Astrocyte (in vitro differentiated cells and primary cell): ENCODE measurements at regions not wholly inside any gene's neighbourhood (a gene's known extent, or its start where the extent isn't known, plus 50 kb on each side); places are given as distances from the start of the nearest gene placed in this dataset.

Source experiments
- DNase-seq: peaks from one replicate; pipeline ENCODE4 v3.0.0-alpha.2; 2010; ENCODE audit warnings: low read depth
- FAIRE-seq: peaks from 2 replicates; lab custom pipeline; 2011; peaks lifted over from hg19 to GRCh38; lab: Jason Lieb, UNC
- H2AFZ ChIP-seq: 2 replicates; pipeline ENCODE4 v1.6.0; 2012; ENCODE audit warnings: low read depth, low read length, inconsistent platforms
- H3K27ac ChIP-seq: 2 replicates; pipeline ENCODE4 v1.5.1; 2011; ENCODE audit warnings: low read depth, low read length, inconsistent platforms
- H3K27me3 ChIP-seq: 2 replicates; pipeline ENCODE4 v1.6.0; 2011; ENCODE audit warnings: low read length, inconsistent platforms; ENCODE audit not compliant: insufficient read depth
- H3K36me3 ChIP-seq: 2 replicates; pipeline ENCODE4 v1.5.1; 2011; ENCODE audit warnings: low read length, inconsistent platforms; ENCODE audit not compliant: insufficient read depth
- H3K4me1 ChIP-seq: 2 replicates; pipeline ENCODE4 v1.5.1; 2011; ENCODE audit warnings: low read length, inconsistent platforms; ENCODE audit not compliant: insufficient read depth
- H3K4me2 ChIP-seq: 2 replicates; pipeline ENCODE4 v1.6.0; 2012; ENCODE audit warnings: low read length, inconsistent platforms
- H3K4me3 ChIP-seq: 2 replicates; pipeline ENCODE4 v1.5.1; 2011; ENCODE audit warnings: low read depth, mild to moderate bottlenecking, low read length, inconsistent platforms; ENCODE audit not compliant: insufficient read depth
- H3K79me2 ChIP-seq: 2 replicates; pipeline ENCODE4 v1.6.0; 2012; ENCODE audit warnings: mild to moderate bottlenecking, low read length, inconsistent platforms; ENCODE audit not compliant: insufficient read depth
- H3K9ac ChIP-seq: 2 replicates; pipeline ENCODE4 v1.6.0; 2012; ENCODE audit warnings: mild to moderate bottlenecking, low read length, inconsistent platforms
- H3K9me3 ChIP-seq: 2 replicates; pipeline ENCODE4 v1.5.1; 2012; ENCODE audit warnings: low read depth, mild to moderate bottlenecking, low read length, inconsistent platforms; ENCODE audit not compliant: insufficient read depth
- H4K20me1 ChIP-seq: 2 replicates; pipeline ENCODE4 v1.6.0; 2012; ENCODE audit warnings: low read length, inconsistent platforms; ENCODE audit not compliant: insufficient read depth
- H3K27ac Mint-ChIP-seq: one replicate; pipeline ENCODE4 v1.8.0; 2021; ENCODE audit warnings: mild to moderate bottlenecking, mixed read lengths; ENCODE audit not compliant: unreplicated experiment
- H3K27me3 Mint-ChIP-seq: one replicate; pipeline ENCODE4 v1.8.0; 2021; ENCODE audit warnings: low read depth, mixed read lengths; ENCODE audit not compliant: unreplicated experiment
- H3K36me3 Mint-ChIP-seq: one replicate; pipeline ENCODE4 v1.8.0; 2021; ENCODE audit warnings: low read depth, mixed read lengths; ENCODE audit not compliant: unreplicated experiment
- H3K4me1 Mint-ChIP-seq: one replicate; pipeline ENCODE4 v1.8.0; 2021; ENCODE audit warnings: low read depth, mixed read lengths; ENCODE audit not compliant: unreplicated experiment
- H3K4me3 Mint-ChIP-seq: one replicate; pipeline ENCODE4 v1.8.0; 2021; ENCODE audit warnings: mild to moderate bottlenecking, moderate library complexity, mixed read lengths; ENCODE audit not compliant: unreplicated experiment
- H3K9me3 Mint-ChIP-seq: one replicate; pipeline ENCODE4 v1.8.0; 2021; ENCODE audit warnings: mild to moderate bottlenecking, mixed read lengths; ENCODE audit not compliant: unreplicated experiment
- CTCF ChIP-seq: IDR thresholded peaks from 2 replicates; pipeline ENCODE4 v1.5.1; 2011; ENCODE audit warnings: low read depth, mild to moderate bottlenecking, inconsistent platforms, low read length, moderate library complexity; ENCODE audit not compliant: insufficient read depth
- EZH2 ChIP-seq: IDR thresholded peaks from 2 replicates; pipeline ENCODE4 v1.6.1; 2012; ENCODE audit warnings: mild to moderate bottlenecking, low read length, inconsistent platforms; ENCODE audit not compliant: insufficient read depth

GRCh38 chr9:88234114-88234513 is 95.8 kb upstream of the SPATA31C2 start:
- H3K27me3 Mint-ChIP-seq, result no peaks in the 10 kb centered on the region
- Histone ChIP-seq H2AFZ (no peak overlapping the region), H3K4me2 (no peak overlapping the region), H3K27ac (no peak overlapping the region), H3K36me3 (no peaks in the 10 kb centered on the region), H3K27me3 (no peaks in the 10 kb centered on the region), H3K79me2 (no peaks in the 10 kb centered on the region), H4K20me1 (no peaks in the 10 kb centered on the region), H3K9me3 (peaks cover 4% of the 10 kb centered on the region), H3K4me3 (no peak overlapping the region), H3K4me1 (no peaks in the 10 kb centered on the region), H3K9ac (no peak overlapping the region)
- H3K27ac Mint-ChIP-seq, result no peak overlapping the region
- H3K9me3 Mint-ChIP-seq, result peaks cover 5% of the 10 kb centered on the region
- no peaks in the 10 kb centered on the region for H3K36me3 Mint-ChIP-seq
- peak overlapping the region; percentile 66 for H3K4me3 Mint-ChIP-seq
- DNase-seq, result no peak
- FAIRE-seq, result no peak
- TF ChIP-seq CTCF, result no peak
- no peak for TF ChIP-seq EZH2
- peaks cover 29% of the 10 kb centered on the region for H3K4me1 Mint-ChIP-seq

GRCh38 chr9:88233091-88233490 is 94.8 kb upstream of the SPATA31C2 start:
- no peak overlapping the region for H3K4me3 Mint-ChIP-seq

More at GRCh38 chr9:88233091-88233490, 94.8 kb upstream of the SPATA31C2 start:
- no peaks in the 10 kb centered on the region for H3K27me3 ChIP-seq
- DNase-seq, result peak; percentile 34
- peaks cover 2% of the 10 kb centered on the region for H3K27me3 Mint-ChIP-seq
- no peak overlapping the region for H3K9ac ChIP-seq
- FAIRE-seq, result no peak
- TF ChIP-seq CTCF (no peak), EZH2 (no peak)
- no peaks in the 10 kb centered on the region for H3K36me3 Mint-ChIP-seq
- H3K4me1 Mint-ChIP-seq, result peaks cover 29% of the 10 kb centered on the region
- H3K79me2 ChIP-seq, result no peaks in the 10 kb centered on the region
- H3K4me1 ChIP-seq, result no peaks in the 10 kb centered on the region
- no peak overlapping the region for H3K27ac Mint-ChIP-seq
- no peak overlapping the region for H3K27ac ChIP-seq
- H3K9me3 Mint-ChIP-seq, result peaks cover 5% of the 10 kb centered on the region
- no peaks in the 10 kb centered on the region for H3K36me3 ChIP-seq
- H3K9me3 ChIP-seq, result peaks cover 4% of the 10 kb centered on the region
- H4K20me1 ChIP-seq, result no peaks in the 10 kb centered on the region
- no peak overlapping the region for H3K4me3 ChIP-seq
- H2AFZ ChIP-seq, result no peak overlapping the region
- no peak overlapping the region for H3K4me2 ChIP-seq
